ENCODE measurements at regions not wholly inside any gene's neighbourhood (a gene's known extent, or its start where the extent isn't known, plus 50 kb on each side); places are given as distances from the start of the nearest gene placed in this dataset.
"Not testable (repeated sequence)": the region's sequence is repeated elsewhere in the genome, so short reads cannot be mapped to it uniquely, and the experiment has no call there.

DNA sequence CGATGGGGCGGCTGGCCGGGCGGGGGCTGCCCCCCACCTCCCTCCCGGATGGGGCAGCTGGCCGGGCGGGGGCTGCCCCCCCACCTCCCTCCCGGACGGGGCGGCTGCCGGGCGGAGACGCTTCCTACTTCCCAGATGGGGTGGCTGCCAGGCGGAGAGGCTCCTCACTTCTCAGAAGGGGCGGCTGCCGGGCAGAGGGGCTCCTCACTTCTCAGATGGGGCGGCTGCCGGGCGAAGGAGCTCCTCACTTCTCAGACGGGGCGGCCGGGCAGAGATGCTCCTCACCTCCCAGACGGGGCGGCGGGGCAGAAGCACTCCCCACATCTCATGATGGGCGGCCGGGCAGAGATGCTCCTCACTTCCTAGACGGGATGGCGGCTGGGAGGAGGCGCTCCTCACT, 138.2 kb upstream of the ZNF91 start:
- not testable (repeated sequence) for DNase-seq (ENCODE audit: low read depth)

GRCh38 chr19:23531976-23532375, 136.7 kb upstream of the ZNF91 start:
- DNase-seq (ENCODE audit: low read depth), result no peak

DNA sequence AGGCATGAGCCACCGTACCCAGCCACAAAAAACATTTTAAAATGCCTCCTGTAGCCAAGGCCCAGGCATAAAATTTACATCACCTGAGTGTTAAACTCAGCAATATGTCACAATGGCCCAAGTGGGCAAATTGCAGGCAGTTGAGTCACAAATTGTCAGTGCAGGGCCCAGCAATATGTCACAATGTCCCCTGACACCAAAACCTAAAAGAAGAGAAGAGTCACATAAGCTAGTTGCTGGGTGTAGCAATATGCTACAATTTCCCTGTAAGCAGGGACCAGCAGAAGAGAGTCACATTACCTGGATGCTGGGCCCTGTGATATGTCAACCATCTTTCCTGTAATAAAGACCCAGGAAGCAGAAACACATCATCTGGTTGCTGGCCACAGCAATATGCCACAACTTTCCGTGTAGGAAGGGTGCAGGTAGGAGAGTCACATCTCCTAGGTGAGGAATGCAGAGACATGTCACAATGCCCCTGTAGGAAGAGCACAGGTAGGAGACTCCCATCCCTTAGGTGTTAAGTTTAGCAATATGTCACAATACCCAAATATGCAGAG, 136.0 kb upstream of the ZNF91 start:
- DNase-seq (ENCODE audit: low read depth), result no peak

DNA sequence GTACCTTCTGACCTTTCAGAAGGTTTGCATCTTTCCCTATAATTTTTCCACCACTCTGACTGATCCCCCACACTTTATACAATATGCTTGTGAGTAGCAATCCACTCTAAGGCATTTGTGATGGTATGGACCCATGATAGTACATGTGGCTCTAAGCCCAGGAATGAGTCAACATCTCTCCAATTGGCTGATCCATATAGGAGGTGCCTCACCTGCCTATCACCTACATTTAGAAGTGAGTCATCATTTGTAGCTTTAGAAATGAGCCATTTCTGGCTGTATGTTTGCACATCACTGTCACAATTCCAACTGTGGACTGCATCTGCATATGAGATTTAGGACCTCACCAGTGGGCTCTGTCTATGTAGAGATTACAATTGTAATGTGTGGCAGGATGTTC, 133.1 kb upstream of the ZNF91 start:
- no peak for DNase-seq (ENCODE audit: low read depth)

- DNase-seq (ENCODE audit: low read depth), result no peak
These were observed 132.5 kb upstream of the ZNF91 start for GRCh38 chr19:23527797-23528196.

DNA sequence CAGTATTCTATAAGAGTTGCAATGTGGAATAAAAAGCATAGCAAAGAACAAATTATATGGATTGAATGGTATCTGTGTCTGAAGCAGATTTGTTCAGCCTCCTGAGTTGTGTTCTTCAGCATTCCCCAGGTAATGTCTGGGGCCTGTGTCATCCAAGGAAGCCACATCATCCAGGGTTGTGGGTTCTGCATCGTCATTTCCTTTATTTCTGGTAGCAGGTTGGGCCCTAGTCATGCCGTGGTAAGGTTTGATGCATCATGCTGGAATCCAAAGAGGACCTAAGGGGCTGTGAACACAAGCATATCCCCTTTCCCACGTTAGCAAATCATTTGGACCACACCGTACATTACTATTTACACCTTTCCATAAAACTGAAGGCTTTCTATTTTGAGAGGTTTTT, 131.0 kb upstream of the ZNF91 start:
- no peak for DNase-seq (ENCODE audit: low read depth)

DNA sequence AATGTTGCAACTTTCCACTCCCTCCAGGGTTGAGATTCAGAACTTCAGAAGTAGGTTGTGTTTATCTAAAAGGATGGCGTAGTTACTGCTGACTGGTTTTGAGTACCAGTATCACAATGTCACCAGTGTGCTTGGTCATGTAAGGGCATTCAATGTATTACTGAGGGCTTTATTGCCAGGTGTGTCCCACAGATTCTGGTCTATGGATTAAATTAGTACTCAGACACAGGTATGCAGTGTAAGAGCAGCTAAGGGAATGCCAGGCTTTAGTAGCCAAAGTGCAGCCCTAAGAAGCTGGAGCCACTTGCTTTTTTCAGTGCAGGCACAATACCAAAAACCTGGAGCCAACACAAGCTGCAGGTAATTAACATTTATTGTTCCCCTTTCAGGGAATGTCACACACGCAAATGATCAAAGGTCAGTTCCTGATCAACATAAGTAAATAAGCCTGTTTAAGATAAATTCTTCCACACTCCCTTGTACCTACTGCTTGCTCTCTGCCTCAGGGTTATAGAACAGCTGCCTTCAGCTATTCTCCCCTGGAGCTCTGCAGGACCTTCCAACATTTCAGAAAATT, 130.1 kb upstream of the ZNF91 start:
- DNase-seq (ENCODE audit: low read depth), result no peak

- no peak for DNase-seq (ENCODE audit: low read depth)
These were observed 128.6 kb upstream of the ZNF91 start for GRCh38 chr19:23523863-23524262.

- DNase-seq (ENCODE audit: low read depth), result no peak
These were observed 127.2 kb upstream of the ZNF91 start for GRCh38 chr19:23522431-23522830.

DNA sequence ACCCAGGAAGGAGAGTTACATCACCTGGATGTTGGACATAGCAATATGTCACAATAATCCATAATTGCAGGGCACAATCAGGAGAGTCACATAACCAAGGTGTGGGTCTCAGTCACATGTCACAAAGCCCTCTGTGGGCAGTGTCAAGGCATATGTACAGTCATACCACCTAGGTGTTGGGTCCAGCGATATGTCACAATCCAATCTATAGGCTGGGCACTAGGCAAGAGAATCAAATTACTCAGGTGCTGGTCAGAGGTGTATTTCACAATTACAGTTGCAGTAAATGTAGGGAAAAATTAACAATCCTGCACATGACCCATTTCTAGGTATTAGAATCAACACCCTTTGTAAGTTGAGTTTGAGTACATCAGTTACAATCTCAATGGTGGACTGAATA, 126.2 kb upstream of the ZNF91 start:
- DNase-seq (ENCODE audit: low read depth), result no peak

DNA sequence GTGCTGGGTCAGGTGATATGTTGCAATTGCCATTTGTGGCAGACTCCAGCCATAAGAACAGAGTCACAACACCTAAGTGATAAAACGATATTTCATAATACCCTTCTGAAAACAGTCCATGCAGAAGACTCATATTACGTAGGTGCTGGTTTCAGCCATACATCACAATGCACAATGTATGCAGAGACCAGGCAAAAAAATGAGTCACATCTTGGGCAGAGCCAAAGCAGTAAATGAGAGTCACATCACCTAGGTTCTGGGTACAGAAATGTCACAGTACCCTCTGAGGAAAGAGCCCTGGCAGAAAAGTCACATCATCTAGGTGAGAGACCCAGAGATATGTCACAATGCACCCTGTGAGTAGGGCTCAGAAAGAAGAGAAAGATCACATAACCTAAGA, 125.2 kb upstream of the ZNF91 start:
- DNase-seq (ENCODE audit: low read depth), result no peak

GRCh38 chr19:23519031-23519430, 123.8 kb upstream of the ZNF91 start:
- no peak for DNase-seq (ENCODE audit: low read depth)

GRCh38 chr19:23516266-23516665, 121.0 kb upstream of the ZNF91 start:
- DNase-seq (ENCODE audit: low read depth), result no peak

DNA sequence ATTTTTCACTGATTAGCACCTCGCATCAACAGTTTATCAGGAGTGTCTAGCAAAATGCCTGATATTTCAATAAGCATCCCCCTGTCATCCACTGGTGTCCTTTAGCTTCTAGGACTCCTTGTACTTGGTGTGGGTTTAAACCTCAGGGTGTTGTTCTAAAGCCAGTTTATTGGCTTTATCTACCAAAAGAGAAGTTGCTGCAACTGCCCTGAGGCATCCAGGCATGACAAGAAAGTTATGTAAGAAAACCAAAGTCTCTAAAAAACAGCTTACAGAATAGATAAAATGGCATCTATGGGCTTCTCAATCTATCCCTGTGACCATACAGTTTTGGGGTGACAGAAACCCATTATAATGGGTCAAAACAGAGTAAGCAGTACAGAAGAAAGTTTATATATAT, 120.3 kb upstream of the ZNF91 start:
- no peak for DNase-seq (ENCODE audit: low read depth)

GRCh38 chr19:23512151-23512925, 117.1 kb upstream of the ZNF91 start:
- no peak for DNase-seq (ENCODE audit: low read depth)

DNA sequence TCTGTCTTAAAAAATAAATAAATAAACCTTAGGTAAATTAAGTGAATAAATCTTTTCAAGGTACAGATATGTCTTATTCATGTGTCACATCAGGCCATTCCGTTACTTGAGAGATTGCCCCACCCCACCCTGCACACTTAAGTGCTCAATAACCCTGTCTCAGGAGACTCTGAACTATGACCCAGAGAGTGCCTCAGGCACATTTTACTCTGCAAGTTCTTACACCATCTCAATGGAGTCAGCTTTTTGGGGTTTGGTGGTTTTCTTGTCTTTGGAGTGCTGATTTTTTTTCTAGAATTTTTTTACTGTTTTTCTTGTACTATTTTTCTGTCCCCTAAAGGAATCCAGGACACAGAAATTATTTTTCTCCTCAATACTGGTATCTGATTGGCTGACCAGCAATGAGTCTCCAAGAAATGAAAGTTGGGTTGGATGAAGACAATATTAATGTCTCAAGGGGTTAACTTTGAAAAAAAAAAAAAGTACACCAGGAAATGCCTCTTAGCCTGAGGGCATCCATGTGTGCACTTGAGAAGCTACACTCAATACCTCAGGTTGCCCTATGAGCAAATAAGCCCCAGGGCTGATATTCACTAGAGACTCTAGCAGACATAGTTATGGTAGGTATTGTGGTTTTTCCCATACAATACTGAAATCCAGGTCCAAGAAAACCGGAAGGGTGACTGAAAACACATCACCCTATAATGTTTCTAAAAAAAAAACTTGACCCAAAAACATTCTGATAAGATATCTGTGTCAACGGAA, 114.6 kb upstream of the ZNF91 start:
- DNase-seq (ENCODE audit: low read depth), result no peak

GRCh38 chr19:23507446-23507845, 112.2 kb upstream of the ZNF91 start:
- DNase-seq (ENCODE audit: low read depth), result no peak

DNA sequence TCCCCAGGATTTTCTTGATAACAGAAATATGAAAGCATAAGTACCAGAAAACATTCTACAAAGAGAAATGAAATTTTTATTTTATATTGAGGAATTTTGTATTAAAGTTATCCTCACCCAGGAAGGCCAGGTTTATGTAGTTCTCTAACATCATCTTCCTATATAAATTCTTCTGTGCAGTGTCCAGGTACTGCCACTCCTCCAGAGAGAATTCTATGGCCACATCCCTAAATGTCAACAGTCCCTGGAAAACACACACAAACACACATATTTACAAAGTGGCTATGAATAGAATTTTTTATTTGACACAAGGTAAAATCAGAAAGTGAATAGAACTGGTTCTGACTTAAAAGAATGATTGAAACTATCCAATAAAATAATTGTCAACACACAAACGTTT, 110.5 kb upstream of the ZNF91 start:
- no peak for DNase-seq (ENCODE audit: low read depth)

DNA sequence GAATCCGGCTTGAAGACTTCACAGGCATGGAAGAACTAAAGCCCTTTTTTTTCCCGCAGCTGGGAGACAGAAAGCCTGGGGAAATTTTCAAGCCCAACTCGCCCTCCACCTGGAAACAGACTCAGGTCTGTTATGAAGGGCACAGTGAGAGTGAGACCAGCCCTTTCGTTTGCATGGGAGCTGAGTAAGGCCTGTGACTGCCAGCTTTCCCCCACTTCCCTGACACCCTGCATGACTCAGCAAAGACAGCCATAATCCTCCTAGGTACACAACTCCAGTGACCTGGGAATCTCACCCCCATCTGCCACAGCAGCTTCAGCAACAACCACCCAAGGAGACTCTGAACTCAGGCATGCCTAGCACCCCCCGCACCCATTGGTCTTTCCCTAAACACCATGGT, 87.6 kb upstream of the ZNF91 start:
- DNase-seq (ENCODE audit: low read depth), result no peak

- DNase-seq (ENCODE audit: low read depth), result no peak
These were observed 85.8 kb upstream of the ZNF91 start for GRCh38 chr19:23481043-23481442.

GRCh38 chr19:23475477-23475876, 80.2 kb upstream of the ZNF91 start:
- no peak for DNase-seq (ENCODE audit: low read depth)

- no peak for DNase-seq (ENCODE audit: low read depth)
These were observed 79.5 kb upstream of the ZNF91 start for GRCh38 chr19:23474761-23475160.

DNA sequence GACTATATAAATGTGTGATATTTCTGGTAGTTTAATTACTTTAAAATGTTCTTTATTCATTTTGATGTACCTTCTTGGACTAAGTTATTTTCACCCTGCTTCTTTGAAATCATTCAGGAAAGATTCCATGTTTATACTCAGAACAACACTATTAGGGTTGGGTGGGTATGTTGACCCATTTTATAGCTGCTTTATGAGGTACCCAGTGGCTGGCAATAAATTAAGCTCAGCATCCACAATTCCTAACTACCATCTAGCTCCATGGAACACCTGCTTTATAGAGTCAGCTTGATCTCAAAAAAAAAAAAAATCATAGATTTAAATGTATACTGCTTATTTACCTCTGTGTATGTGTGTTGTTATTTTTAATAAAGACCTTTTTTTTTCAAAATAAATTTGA, 78.9 kb upstream of the ZNF91 start:
- no peak for DNase-seq (ENCODE audit: low read depth)

Measured in HS-5 (cell line).